ENCODE measurements at regions not wholly inside any gene's neighbourhood (a gene's known extent, or its start where the extent isn't known, plus 50 kb on each side); places are given as distances from the start of the nearest gene placed in this dataset.

- Histone ChIP-seq H3K27ac (ENCODE audit: low read length) (no peak overlapping the region), H3K4me1 (ENCODE audit: control insufficient read depth, insufficient read depth, low read length) (no peaks in the 10 kb centered on the region), H3K9ac (ENCODE audit: low read length in 2 of 2) (no peak overlapping the region), H3K9me3 (ENCODE audit: control insufficient read depth in 2 of 2, low read length in 2 of 2) (no peaks in the 10 kb centered on the region), H3K36me3 (ENCODE audit: control insufficient read depth in 2 of 2, insufficient read depth in 2 of 2, low read length in 2 of 2) (no peaks in the 10 kb centered on the region), H3K27me3 (ENCODE audit: control insufficient read depth in 1 of 2, insufficient read depth in 2 of 2, low read length in 2 of 2) (no peaks in the 10 kb centered on the region), H3K4me3 (ENCODE audit: low read length in 2 of 2) (no peak overlapping the region)
Measured at GRCh38 chr6:113481458-113481857, 375.7 kb upstream of the MARCKS start.

- H3K4me1 ChIP-seq (ENCODE audit: control insufficient read depth, insufficient read depth, low read length): no peaks in the 10 kb centered on the region
- H3K4me3 ChIP-seq (ENCODE audit: low read length in 2 of 2): no peak overlapping the region
- no peaks in the 10 kb centered on the region for H3K36me3 ChIP-seq (ENCODE audit: control insufficient read depth in 2 of 2, insufficient read depth in 2 of 2, low read length in 2 of 2)
- no peak overlapping the region for H3K9ac ChIP-seq (ENCODE audit: low read length in 2 of 2)
- no peaks in the 10 kb centered on the region for H3K9me3 ChIP-seq (ENCODE audit: control insufficient read depth in 2 of 2, low read length in 2 of 2)
- no peak overlapping the region for H3K27ac ChIP-seq (ENCODE audit: low read length)
- no peaks in the 10 kb centered on the region for H3K27me3 ChIP-seq (ENCODE audit: control insufficient read depth in 1 of 2, insufficient read depth in 2 of 2, low read length in 2 of 2)
Measured at GRCh38 chr6:113481910-113482309, 375.2 kb upstream of the MARCKS start.

GRCh38 chr6:113482771-113483170, 374.4 kb upstream of the MARCKS start:
- Histone ChIP-seq H3K4me1 (ENCODE audit: control insufficient read depth, insufficient read depth, low read length) (no peaks in the 10 kb centered on the region), H3K36me3 (ENCODE audit: control insufficient read depth in 2 of 2, insufficient read depth in 2 of 2, low read length in 2 of 2) (no peaks in the 10 kb centered on the region), H3K4me3 (ENCODE audit: low read length in 2 of 2) (no peak overlapping the region), H3K9ac (ENCODE audit: low read length in 2 of 2) (no peak overlapping the region), H3K27ac (ENCODE audit: low read length) (no peak overlapping the region), H3K9me3 (ENCODE audit: control insufficient read depth in 2 of 2, low read length in 2 of 2) (no peaks in the 10 kb centered on the region), H3K27me3 (ENCODE audit: control insufficient read depth in 1 of 2, insufficient read depth in 2 of 2, low read length in 2 of 2) (no peaks in the 10 kb centered on the region)

GRCh38 chr6:113486199-113486598, 370.9 kb upstream of the MARCKS start:
- Histone ChIP-seq H3K27ac (ENCODE audit: low read length) (no peak overlapping the region), H3K4me1 (ENCODE audit: control insufficient read depth, insufficient read depth, low read length) (no peaks in the 10 kb centered on the region), H3K9me3 (ENCODE audit: control insufficient read depth in 2 of 2, low read length in 2 of 2) (no peaks in the 10 kb centered on the region), H3K9ac (ENCODE audit: low read length in 2 of 2) (no peak overlapping the region), H3K4me3 (ENCODE audit: low read length in 2 of 2) (no peak overlapping the region), H3K36me3 (ENCODE audit: control insufficient read depth in 2 of 2, insufficient read depth in 2 of 2, low read length in 2 of 2) (no peaks in the 10 kb centered on the region), H3K27me3 (ENCODE audit: control insufficient read depth in 1 of 2, insufficient read depth in 2 of 2, low read length in 2 of 2) (no peaks in the 10 kb centered on the region)

- H3K9me3 ChIP-seq (ENCODE audit: control insufficient read depth in 2 of 2, low read length in 2 of 2): no peaks in the 10 kb centered on the region
- H3K36me3 ChIP-seq (ENCODE audit: control insufficient read depth in 2 of 2, insufficient read depth in 2 of 2, low read length in 2 of 2): no peaks in the 10 kb centered on the region
- no peak overlapping the region for H3K27ac ChIP-seq (ENCODE audit: low read length)
- H3K4me1 ChIP-seq (ENCODE audit: control insufficient read depth, insufficient read depth, low read length): no peaks in the 10 kb centered on the region
- H3K27me3 ChIP-seq (ENCODE audit: control insufficient read depth in 1 of 2, insufficient read depth in 2 of 2, low read length in 2 of 2): no peaks in the 10 kb centered on the region
- no peak overlapping the region for H3K4me3 ChIP-seq (ENCODE audit: low read length in 2 of 2)
- no peak overlapping the region for H3K9ac ChIP-seq (ENCODE audit: low read length in 2 of 2)
Measured at GRCh38 chr6:113487489-113488058, 369.6 kb upstream of the MARCKS start.

- H3K36me3 ChIP-seq (ENCODE audit: control insufficient read depth in 2 of 2, insufficient read depth in 2 of 2, low read length in 2 of 2): no peaks in the 10 kb centered on the region
- H3K9ac ChIP-seq (ENCODE audit: low read length in 2 of 2): no peak overlapping the region
- no peaks in the 10 kb centered on the region for H3K4me1 ChIP-seq (ENCODE audit: control insufficient read depth, insufficient read depth, low read length)
- H3K9me3 ChIP-seq (ENCODE audit: control insufficient read depth in 2 of 2, low read length in 2 of 2): no peaks in the 10 kb centered on the region
- H3K27ac ChIP-seq (ENCODE audit: low read length): no peak overlapping the region
- no peak overlapping the region for H3K4me3 ChIP-seq (ENCODE audit: low read length in 2 of 2)
- H3K27me3 ChIP-seq (ENCODE audit: control insufficient read depth in 1 of 2, insufficient read depth in 2 of 2, low read length in 2 of 2): no peaks in the 10 kb centered on the region
Measured at GRCh38 chr6:113488061-113488460, 369.1 kb upstream of the MARCKS start.

- Histone ChIP-seq H3K4me3 (ENCODE audit: low read length in 2 of 2) (no peak overlapping the region), H3K9me3 (ENCODE audit: control insufficient read depth in 2 of 2, low read length in 2 of 2) (no peaks in the 10 kb centered on the region), H3K36me3 (ENCODE audit: control insufficient read depth in 2 of 2, insufficient read depth in 2 of 2, low read length in 2 of 2) (no peaks in the 10 kb centered on the region), H3K27ac (ENCODE audit: low read length) (no peak overlapping the region), H3K27me3 (ENCODE audit: control insufficient read depth in 1 of 2, insufficient read depth in 2 of 2, low read length in 2 of 2) (no peaks in the 10 kb centered on the region), H3K9ac (ENCODE audit: low read length in 2 of 2) (no peak overlapping the region), H3K4me1 (ENCODE audit: control insufficient read depth, insufficient read depth, low read length) (no peaks in the 10 kb centered on the region)
Measured at GRCh38 chr6:113488812-113489685, 368.1 kb upstream of the MARCKS start.

GRCh38 chr6:113489952-113490746, 367.0 kb upstream of the MARCKS start:
- H3K9me3 ChIP-seq (ENCODE audit: control insufficient read depth in 2 of 2, low read length in 2 of 2): no peaks in the 10 kb centered on the region
- H3K27ac ChIP-seq (ENCODE audit: low read length): no peak overlapping the region

GRCh38 chr6:113491376-113491775, 365.8 kb upstream of the MARCKS start:
- Histone ChIP-seq H3K4me1 (ENCODE audit: control insufficient read depth, insufficient read depth, low read length) (no peaks in the 10 kb centered on the region), H3K9me3 (ENCODE audit: control insufficient read depth in 2 of 2, low read length in 2 of 2) (no peaks in the 10 kb centered on the region), H3K27ac (ENCODE audit: low read length) (no peak overlapping the region), H3K27me3 (ENCODE audit: control insufficient read depth in 1 of 2, insufficient read depth in 2 of 2, low read length in 2 of 2) (no peaks in the 10 kb centered on the region), H3K9ac (ENCODE audit: low read length in 2 of 2) (no peak overlapping the region), H3K4me3 (ENCODE audit: low read length in 2 of 2) (no peak overlapping the region), H3K36me3 (ENCODE audit: control insufficient read depth in 2 of 2, insufficient read depth in 2 of 2, low read length in 2 of 2) (no peaks in the 10 kb centered on the region)

More at GRCh38 chr6:113489952-113490746, 367.0 kb upstream of the MARCKS start:
- no peaks in the 10 kb centered on the region for H3K27me3 ChIP-seq (ENCODE audit: control insufficient read depth in 1 of 2, insufficient read depth in 2 of 2, low read length in 2 of 2)
- no peak overlapping the region for H3K4me3 ChIP-seq (ENCODE audit: low read length in 2 of 2)
- no peak overlapping the region for H3K9ac ChIP-seq (ENCODE audit: low read length in 2 of 2)
- H3K36me3 ChIP-seq (ENCODE audit: control insufficient read depth in 2 of 2, insufficient read depth in 2 of 2, low read length in 2 of 2): no peaks in the 10 kb centered on the region
- no peaks in the 10 kb centered on the region for H3K4me1 ChIP-seq (ENCODE audit: control insufficient read depth, insufficient read depth, low read length)

GRCh38 chr6:113493991-113494390, 363.2 kb upstream of the MARCKS start:
- H3K9me3 ChIP-seq (ENCODE audit: control insufficient read depth in 2 of 2, low read length in 2 of 2): peaks cover 0 to 3% of the 10 kb centered on the region in 2 donors
- H3K9ac ChIP-seq (ENCODE audit: low read length in 2 of 2): no peak overlapping the region
- no peak overlapping the region for H3K4me3 ChIP-seq (ENCODE audit: low read length in 2 of 2)
- H3K4me1 ChIP-seq (ENCODE audit: control insufficient read depth, insufficient read depth, low read length): no peaks in the 10 kb centered on the region
- no peaks in the 10 kb centered on the region for H3K36me3 ChIP-seq (ENCODE audit: control insufficient read depth in 2 of 2, insufficient read depth in 2 of 2, low read length in 2 of 2)
- H3K27me3 ChIP-seq (ENCODE audit: control insufficient read depth in 1 of 2, insufficient read depth in 2 of 2, low read length in 2 of 2): no peaks in the 10 kb centered on the region
- no peak overlapping the region for H3K27ac ChIP-seq (ENCODE audit: low read length)
